ENCODE measurements at regions not wholly inside any gene's neighbourhood (a gene's known extent, or its start where the extent isn't known, plus 50 kb on each side); places are given as distances from the start of the nearest gene placed in this dataset.
"Not testable (repeated sequence)": the region's sequence is repeated elsewhere in the genome, so short reads cannot be mapped to it uniquely, and the experiment has no call there.

GRCh38 chr2:67579806-67580205, 182.7 kb downstream of the ETAA1 start:
- H3K4me3 ChIP-seq (ENCODE audit: control insufficient read depth, low read depth, low read length) = no peak overlapping the region
- no peak for TF ChIP-seq CTCF (IDR thresholded peaks at IDR 0.05; ENCODE audit: control insufficient read depth, insufficient read depth, low read depth, low read length, missing control alignments)
- DNase-seq (ENCODE audit: low read depth) = no peak

- DNase-seq (ENCODE audit: low read depth) = no peak
- no peak overlapping the region for H3K4me3 ChIP-seq (ENCODE audit: control insufficient read depth, low read depth, low read length)
- no peak for TF ChIP-seq CTCF (IDR thresholded peaks at IDR 0.05; ENCODE audit: control insufficient read depth, insufficient read depth, low read depth, low read length, missing control alignments)
Measured at GRCh38 chr2:67581751-67582150, 184.6 kb downstream of the ETAA1 start.

GRCh38 chr2:67583185-67583584, 186.1 kb downstream of the ETAA1 start:
- DNase-seq (ENCODE audit: low read depth) = no peak
- TF ChIP-seq CTCF (IDR thresholded peaks at IDR 0.05; ENCODE audit: control insufficient read depth, insufficient read depth, low read depth, low read length, missing control alignments) = no peak
- no peak overlapping the region for H3K4me3 ChIP-seq (ENCODE audit: control insufficient read depth, low read depth, low read length)

- no peak for TF ChIP-seq CTCF (IDR thresholded peaks at IDR 0.05; ENCODE audit: control insufficient read depth, insufficient read depth, low read depth, low read length, missing control alignments)
- H3K4me3 ChIP-seq (ENCODE audit: control insufficient read depth, low read depth, low read length) = no peak overlapping the region
- no peak for DNase-seq (ENCODE audit: low read depth)
Measured at GRCh38 chr2:67585400-67585799, 188.3 kb downstream of the ETAA1 start.

GRCh38 chr2:67589121-67589520, 192.0 kb downstream of the ETAA1 start:
- H3K4me3 ChIP-seq (ENCODE audit: control insufficient read depth, low read depth, low read length); DNase-seq (ENCODE audit: low read depth): not testable (repeated sequence)

GRCh38 chr2:67594522-67594921, 197.4 kb downstream of the ETAA1 start:
- H3K4me3 ChIP-seq (ENCODE audit: control insufficient read depth, low read depth, low read length); DNase-seq (ENCODE audit: low read depth): not testable (repeated sequence)

- DNase-seq (ENCODE audit: low read depth) = no peak
- H3K4me3 ChIP-seq (ENCODE audit: control insufficient read depth, low read depth, low read length) = no peak overlapping the region
- no peak for TF ChIP-seq CTCF (IDR thresholded peaks at IDR 0.05; ENCODE audit: control insufficient read depth, insufficient read depth, low read depth, low read length, missing control alignments)
Measured at GRCh38 chr2:67596871-67597270, 199.7 kb downstream of the ETAA1 start.

GRCh38 chr2:67599561-67599960, 202.4 kb downstream of the ETAA1 start:
- TF ChIP-seq CTCF (IDR thresholded peaks at IDR 0.05; ENCODE audit: control insufficient read depth, insufficient read depth, low read depth, low read length, missing control alignments) = no peak

More at GRCh38 chr2:67599561-67599960, 202.4 kb downstream of the ETAA1 start:
- DNase-seq (ENCODE audit: low read depth) = no peak
- no peak overlapping the region for H3K4me3 ChIP-seq (ENCODE audit: control insufficient read depth, low read depth, low read length)
